ENCODE measurements at regions not wholly inside any gene's neighbourhood (a gene's known extent, or its start where the extent isn't known, plus 50 kb on each side); places are given as distances from the start of the nearest gene placed in this dataset.

GRCh38 chr1:223486932-223487886, 94.0 kb downstream of the CCDC185 start:
- DNase-seq (ENCODE audit: low spot score), result no peak

- no peak for DNase-seq (ENCODE audit: low spot score)
These were observed 94.7 kb downstream of the CCDC185 start for GRCh38 chr1:223487887-223488259.

- DNase-seq (ENCODE audit: low spot score), result no peak
These were observed 96.2 kb downstream of the CCDC185 start for GRCh38 chr1:223489439-223489838.

GRCh38 chr1:223490256-223490655, 97.0 kb downstream of the CCDC185 start:
- DNase-seq (ENCODE audit: low spot score), result no peak

Data from pons (tissue), 1 donor.